ENCODE measurements at regions not wholly inside any gene's neighbourhood (a gene's known extent, or its start where the extent isn't known, plus 50 kb on each side); places are given as distances from the start of the nearest gene placed in this dataset.
A peak's percentile ranks its signal among the peaks of the same experiment; 100 is the strongest.

DNA sequence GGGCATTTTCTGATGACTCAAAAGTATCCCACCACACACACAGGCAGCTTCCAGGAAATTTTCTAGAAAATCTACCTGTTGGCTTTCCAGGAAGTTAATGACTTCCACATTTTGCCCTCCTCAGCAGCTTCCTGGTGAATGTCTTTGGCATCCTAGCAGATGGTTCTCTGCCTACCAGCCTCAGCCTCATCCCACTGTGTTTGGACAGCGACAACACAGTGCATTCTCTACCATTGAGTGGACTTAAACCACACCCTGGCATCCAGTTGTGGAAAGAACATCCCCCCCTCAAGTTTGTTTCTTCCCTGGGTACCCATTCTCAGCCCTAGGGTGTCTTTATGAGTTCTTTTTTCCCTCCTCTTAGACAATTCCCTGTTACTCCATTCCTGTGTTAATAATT, 50.8 kb upstream of the GADL1 start:
- DNase-seq = no peak

- DNase-seq = no peak
Observed at GRCh38 chr3:30948426-30948825, 54.0 kb upstream of the GADL1 start.

- DNase-seq = no peak
Observed at GRCh38 chr3:30951826-30952225, 57.4 kb upstream of the GADL1 start.

- DNase-seq = no peak
Observed at GRCh38 chr3:30952786-30953185, 58.3 kb upstream of the GADL1 start.

GRCh38 chr3:30954426-30954825, 60.0 kb upstream of the GADL1 start:
- no peak for DNase-seq

DNA sequence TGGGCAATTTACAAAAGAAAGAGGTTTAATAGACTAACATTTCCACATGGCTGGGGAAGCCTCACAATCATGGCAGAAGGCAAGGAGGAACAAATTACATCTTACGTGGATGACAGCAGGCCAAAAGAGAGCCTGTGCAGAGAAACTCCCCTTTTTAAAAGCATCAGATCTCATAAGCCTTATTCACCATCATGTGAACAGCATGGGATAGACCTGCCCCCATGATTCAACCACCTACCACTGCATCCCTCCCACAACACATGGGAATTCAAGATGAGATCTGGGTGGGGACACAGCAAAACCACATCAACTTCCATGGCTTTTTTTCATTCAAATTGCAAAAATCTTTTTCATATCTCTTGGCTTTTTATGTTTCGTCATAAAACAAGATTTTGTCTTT, 67.6 kb upstream of the GADL1 start:
- no peak for DNase-seq

GRCh38 chr3:30962493-30962892, 68.0 kb upstream of the GADL1 start:
- no peak for DNase-seq

DNA sequence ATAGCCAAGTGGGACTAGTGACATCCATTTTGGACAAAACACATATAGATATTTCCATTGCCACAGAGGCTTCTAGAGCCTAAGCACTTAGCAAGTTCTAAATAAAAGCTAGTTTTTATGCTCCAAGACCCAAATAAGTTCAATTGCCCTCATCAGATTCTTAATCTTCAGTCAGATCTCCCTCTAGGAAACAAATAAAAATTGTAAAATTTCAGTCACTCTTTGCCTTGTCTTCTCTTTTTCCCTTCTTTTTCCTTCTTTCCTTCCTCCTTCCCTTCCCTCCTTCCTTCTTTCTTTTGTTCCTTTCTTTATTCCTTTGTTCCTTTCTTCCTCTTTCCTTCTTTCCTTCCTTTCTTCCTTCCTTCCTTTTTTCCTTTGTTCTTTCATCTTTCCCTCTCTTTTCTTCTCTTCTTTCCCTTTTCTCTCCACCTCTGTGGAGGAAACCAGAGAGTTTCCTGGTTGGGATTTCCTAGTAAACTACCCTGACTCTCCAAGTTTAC, 68.8 kb upstream of the GADL1 start:
- no peak for DNase-seq

DNA sequence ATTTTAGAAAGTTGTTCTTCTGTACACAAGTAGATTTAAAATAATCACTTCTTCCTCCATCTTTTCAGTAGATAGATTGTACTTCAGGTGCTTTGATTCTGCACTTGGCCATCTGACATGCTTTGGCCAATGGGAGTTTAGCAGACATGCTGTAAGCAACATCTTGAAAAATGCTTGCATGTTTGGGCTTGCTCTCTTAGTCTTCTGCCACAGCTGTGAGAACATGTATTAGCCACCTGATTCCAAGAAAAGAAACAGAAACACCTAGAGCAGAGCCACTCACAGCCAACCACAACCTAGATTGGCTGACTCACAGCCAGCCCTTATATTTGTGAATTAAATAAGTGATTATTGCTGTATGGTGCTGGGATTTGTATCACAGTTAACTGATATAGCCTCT, 70.2 kb upstream of the GADL1 start:
- DNase-seq = no peak

DNA sequence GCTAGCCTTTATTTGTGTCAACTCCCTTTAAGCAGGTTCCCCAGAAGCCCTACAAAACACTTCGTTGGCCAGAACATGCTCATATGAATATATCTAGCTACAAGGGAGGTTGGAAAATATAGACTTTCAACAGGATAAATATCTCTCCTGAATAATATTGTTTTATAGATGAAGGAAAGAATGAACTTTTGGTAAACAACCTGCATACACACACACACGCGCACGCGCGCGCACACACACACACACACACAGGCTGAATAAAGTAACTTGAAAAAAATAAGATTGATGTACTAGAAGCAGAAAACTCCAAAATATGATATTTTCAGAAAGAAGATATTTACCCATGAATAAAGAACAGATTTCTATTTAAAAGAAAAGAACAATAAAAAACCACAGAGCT, 72.4 kb upstream of the GADL1 start:
- no peak for DNase-seq

DNA sequence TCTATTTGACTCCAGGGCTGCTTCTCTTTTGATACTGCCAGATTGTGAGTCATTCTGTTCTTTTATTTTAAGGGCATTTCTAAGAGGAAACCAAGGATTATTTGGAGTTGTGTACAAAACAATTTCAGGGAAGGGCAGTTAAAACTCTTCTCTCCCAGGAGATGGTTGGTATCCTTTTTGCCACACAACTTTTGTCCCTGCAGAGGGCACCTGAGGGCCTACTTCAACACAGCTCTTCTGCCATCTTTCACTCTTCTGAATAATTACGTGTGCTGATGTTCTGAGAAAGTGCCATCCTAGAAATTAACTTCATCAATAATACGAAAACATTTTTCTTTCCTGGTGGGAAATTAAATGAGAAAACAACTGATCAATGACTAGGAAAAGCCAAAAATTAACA, 75.7 kb upstream of the GADL1 start:
- peak; percentile 5 for DNase-seq

- no peak for DNase-seq
Observed at GRCh38 chr3:30972449-30972848, 78.0 kb upstream of the GADL1 start.

DNA sequence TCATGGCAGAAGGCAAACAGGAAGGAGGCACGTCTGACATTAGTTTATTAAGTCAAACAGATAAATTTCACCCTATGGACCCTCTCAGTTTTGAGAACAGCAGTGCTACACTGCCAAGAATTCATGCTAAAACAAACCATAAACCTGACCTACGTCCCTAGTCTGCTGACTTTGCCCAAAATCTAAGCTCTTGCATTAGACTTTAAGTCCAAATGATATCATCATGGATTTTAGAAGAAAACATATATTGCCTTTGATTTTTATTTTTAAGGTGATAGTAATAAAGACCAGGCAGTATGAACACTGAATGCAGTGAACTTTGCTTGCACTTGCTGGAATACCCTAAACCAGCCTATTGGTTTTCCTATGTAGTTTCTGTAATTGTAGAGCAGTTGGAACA, 79.6 kb upstream of the GADL1 start:
- no peak for DNase-seq

GRCh38 chr3:30977592-30977991, 83.1 kb upstream of the GADL1 start:
- DNase-seq = no peak

GRCh38 chr3:30980993-30981392, 86.5 kb upstream of the GADL1 start:
- no peak for DNase-seq

DNA sequence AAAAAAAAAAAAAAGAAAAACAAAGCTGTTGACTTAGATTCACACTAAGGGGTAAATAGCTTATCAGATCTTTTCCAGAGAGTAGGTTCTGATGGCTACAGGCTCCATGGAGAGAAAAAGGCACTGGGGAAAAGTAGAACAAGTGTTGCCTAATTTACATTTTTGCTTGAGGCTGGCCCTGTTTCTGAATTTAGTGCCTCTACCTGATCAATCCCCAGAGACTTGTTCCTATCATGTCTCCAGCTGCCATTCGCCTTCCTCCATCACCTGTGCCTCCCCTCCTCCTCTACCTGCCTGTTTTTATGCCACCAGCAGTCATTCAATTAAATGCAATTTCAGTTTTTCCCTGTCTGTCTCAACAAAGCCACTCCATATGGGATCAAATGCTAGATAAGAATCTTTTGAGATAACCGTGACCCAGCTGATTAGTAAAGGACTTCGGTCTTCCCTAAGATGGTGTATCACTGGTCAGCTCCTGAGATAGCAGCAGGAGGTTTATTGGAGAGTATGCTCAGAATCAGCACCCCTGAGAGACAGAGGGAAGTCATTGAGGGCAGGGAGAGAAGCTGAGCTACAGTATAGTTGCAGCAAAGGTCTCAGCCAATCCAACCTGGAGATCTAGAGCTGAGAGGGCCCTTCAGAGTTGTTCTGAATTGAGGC, 88.1 kb upstream of the GADL1 start:
- DNase-seq = no peak

DNA sequence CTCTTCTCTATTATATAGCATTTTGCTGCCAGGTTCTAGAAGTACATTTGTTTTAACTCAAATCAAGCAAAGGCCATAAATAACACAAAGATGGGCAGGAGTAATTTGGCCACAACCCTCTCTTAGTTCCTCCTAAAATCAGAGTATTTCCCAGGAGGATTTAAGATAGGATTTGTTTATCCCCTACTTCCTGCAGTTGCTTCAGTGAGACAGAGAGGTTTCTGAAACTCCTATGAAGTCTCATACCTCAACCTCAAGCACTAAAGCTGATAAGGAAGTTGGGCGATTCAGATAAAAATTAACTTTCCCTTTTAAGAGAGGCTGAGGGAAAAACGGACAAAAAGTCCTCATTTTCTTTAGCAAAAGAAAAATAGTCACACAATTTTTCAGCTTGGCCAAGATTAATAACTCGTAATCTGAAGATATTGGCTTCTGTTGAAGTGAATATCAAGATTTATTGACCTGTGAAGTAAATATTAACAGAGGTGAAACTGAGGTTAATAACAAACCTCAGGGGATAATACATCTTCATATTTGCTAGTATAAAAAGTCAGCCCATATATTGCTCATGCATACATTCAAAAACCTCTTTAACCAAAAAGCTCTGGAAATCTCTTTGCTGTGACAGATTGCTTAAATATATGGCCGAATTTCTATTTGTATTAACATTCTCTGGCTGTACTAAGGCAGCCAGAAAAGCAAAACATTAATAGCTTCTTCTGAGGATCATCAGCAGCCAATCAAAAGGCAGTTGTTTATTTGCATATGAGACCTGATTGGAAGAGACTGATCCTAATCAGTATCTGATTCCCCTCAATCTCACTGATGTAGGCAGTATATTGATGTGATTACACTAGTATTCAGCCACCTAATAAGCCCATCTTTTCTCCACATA, 90.6 kb upstream of the GADL1 start:
- DNase-seq = no peak

GRCh38 chr3:30986551-30986950, 92.1 kb upstream of the GADL1 start:
- DNase-seq = no peak

DNA sequence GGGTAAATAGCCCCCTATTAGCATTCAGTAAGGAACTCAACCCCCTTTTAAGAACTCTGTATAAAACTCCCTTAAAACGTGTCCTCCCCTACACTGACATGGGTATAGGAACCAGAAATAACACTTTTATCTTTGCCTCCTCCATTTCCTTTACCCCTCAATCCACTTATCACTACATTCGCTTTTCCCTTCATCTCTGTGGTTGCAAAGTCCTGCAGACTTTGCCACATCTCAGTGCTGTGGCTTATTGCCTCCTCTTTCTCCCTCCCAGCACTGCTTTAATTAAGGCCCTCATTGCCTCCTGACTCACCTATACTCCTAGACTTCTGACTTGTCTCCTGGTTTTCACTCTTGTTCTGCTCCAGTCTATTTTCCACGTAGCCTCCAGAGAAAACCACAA, 94.3 kb upstream of the GADL1 start:
- no peak for DNase-seq

- DNase-seq = no peak
Observed at GRCh38 chr3:30989276-30990030, 95.0 kb upstream of the GADL1 start.

GRCh38 chr3:30996467-30996866, 102.0 kb upstream of the GADL1 start:
- DNase-seq = no peak

DNA sequence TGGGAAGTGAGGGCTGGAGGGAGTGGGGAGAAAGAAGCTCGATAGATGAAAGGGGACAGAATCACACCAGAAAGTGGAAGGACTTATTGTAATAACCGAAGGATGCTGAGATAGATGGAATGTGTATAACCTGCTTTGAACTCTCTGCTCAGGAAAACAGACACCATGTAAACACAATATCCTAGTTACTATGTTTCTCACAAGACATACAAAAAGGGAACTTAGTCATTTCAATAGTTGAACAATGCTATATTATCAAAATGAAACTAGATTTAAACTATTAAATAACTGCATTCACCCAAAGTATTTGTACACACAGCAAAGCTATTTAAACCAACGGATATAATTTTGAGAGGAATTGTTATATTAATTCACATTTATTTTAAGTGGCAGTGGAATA, 108.3 kb upstream of the GADL1 start:
- DNase-seq = no peak

DNA sequence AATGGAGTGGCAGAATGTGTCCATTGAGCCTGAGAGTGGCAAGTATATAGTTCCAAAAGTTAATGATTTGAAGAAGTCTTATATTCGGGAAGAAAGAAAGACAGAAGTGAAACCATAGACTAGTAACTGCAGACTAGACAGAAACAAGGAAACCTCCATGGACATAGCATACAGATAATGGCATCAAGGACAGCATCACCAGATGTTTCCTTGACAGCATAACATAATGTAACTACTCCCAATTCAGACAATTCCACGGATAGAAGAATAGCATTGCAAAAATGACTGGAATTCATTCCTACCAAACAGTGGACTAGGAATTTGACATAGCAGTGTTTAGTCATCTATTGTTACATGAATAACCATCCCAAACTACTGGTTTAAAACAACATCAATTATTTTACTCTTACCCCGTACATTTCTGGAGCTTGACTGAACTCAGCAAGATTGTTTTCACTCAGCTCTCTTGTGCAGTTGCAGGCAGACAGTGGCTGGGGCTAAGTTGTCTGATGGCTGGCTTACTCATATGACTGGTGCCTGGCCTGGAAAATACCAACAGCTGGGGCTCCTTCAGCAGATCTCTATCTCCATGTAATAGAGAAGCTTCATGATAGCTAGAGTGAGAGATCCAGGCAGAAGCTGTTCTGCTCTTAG, 109.7 kb upstream of the GADL1 start:
- DNase-seq = no peak

Data from CD4-positive, alpha-beta T cell treated with Interleukin-17A for 4 hours (primary cell).